GM23248 (cell line): ENCODE measurements at regions not wholly inside any gene's neighbourhood (a gene's known extent, or its start where the extent isn't known, plus 50 kb on each side); places are given as distances from the start of the nearest gene placed in this dataset.

Experiments
- EZH2 ChIP-seq: fragments of 200-600 bp; sonication (generic); IDR thresholded peaks from 2 replicates; pipeline ENCODE4 v1.6.1; 2018; ENCODE audit warnings: antibody characterized with exemption, mild to moderate bottlenecking; ENCODE audit not compliant: insufficient read depth, poor library complexity, severe bottlenecking
- EZH2phosphoT487 ChIP-seq: fragments of 200-600 bp; sonication (generic); IDR thresholded peaks from 2 replicates; pipeline ENCODE4 v1.6.1; 2018; ENCODE audit warnings: antibody characterized with exemption, moderate library complexity, mild to moderate bottlenecking, low read depth; ENCODE audit not compliant: insufficient read depth

DNA sequence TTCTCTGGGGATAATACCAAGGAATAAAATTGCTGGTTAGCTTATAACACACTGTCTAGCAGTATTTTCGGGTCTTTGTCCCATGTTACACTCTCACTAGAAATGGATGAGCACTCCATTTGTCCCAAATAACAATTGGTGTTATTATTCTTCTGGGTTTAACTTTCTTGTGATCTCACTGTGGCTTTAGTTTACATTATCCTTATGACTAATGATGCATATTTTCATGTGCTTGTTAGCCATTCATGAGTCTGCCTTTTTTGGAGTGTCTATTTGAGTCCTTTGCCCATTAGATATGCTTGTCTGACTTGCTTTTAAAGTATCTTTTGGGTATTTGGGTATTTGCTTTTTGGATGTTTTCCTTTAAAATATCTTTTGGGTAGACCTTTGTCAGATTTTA, 372.9 kb upstream of the TENM3 start:
- TF ChIP-seq EZH2 (no peak), EZH2phosphoT487 (no peak)
